IPS DF 4.7 (cell line): ENCODE measurements at regions not wholly inside any gene's neighbourhood (a gene's known extent, or its start where the extent isn't known, plus 50 kb on each side); places are given as distances from the start of the nearest gene placed in this dataset.

Experiments
- DNase-seq: peaks from one replicate; pipeline ENCODE4 v3.0.0-alpha.2; 2013; ENCODE audit warnings: low spot score; ENCODE audit errors: extremely low read depth

DNA sequence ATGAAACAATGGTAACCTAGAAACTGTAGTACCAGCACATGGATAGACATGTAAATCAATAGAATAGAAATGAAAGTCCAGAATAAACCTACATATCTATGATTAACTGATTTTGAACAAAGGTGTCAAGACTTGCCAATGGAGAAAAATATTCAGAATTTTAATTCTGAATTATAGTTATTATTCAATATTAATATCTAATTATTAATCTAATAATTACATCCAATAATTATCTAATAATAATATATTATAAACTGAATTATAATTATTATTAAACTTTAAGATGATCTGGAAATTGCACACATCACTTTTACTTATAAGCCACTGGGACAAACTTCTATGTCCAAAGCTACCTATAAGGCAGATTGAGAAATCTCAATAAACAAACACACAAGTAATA, 1365.2 kb upstream of the ADGRL3 start:
- no peak for DNase-seq

- DNase-seq = no peak
These were observed 1362.4 kb upstream of the ADGRL3 start for GRCh38 chr4:59837751-59838150.

GRCh38 chr4:59838236-59838635, 1361.9 kb upstream of the ADGRL3 start:
- no peak for DNase-seq

DNA sequence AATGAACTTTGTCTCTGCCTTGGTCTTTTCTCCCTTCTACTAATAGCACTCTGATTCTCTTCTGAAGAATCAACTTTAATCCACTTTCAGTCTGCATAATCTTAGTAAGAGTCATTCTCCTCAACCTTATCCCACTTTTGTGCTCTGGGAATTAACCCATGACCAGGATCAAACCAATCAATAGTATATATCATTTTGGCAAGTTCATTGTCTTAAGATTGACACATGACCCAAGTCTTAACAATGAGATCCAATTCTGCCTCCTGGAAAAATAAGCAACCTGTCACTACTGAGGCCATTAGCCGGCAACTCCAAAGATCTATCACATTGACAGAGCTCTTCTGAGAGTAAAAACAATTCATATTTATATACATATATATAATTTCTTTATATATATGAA, 1358.4 kb upstream of the ADGRL3 start:
- DNase-seq = no peak

DNA sequence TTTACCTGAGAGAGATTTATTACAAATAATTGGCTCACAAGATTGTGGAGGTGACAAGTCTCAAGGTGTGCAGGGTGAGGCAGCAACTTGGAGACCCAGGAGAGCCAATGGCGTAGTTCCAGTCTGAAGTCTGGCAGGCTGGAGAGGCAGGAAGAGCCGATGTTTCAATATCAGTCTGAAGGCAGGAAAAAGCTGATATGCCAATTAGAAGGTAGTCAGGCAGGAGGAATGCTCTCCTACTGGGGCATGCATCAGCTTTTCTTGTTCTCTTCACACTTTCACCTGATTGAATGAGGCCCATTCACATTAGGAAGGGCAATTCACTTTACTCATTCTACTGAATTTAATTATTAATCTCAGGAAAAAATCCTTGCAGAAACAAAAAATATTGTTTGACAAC, 1351.7 kb upstream of the ADGRL3 start:
- peak; percentile 11 for DNase-seq

GRCh38 chr4:59855630-59856352, 1344.3 kb upstream of the ADGRL3 start:
- no peak for DNase-seq

GRCh38 chr4:59869056-59869455, 1331.1 kb upstream of the ADGRL3 start:
- DNase-seq = no peak

GRCh38 chr4:59869559-59869958, 1330.6 kb upstream of the ADGRL3 start:
- no peak for DNase-seq

GRCh38 chr4:59881632-59882031, 1318.5 kb upstream of the ADGRL3 start:
- no peak for DNase-seq

- DNase-seq = peak; percentile 7
These were observed 1295.8 kb upstream of the ADGRL3 start for GRCh38 chr4:59904331-59904730.

- peak; percentile 7 for DNase-seq
These were observed 1279.7 kb upstream of the ADGRL3 start for GRCh38 chr4:59920416-59920815.

- no peak for DNase-seq
These were observed 1274.8 kb upstream of the ADGRL3 start for GRCh38 chr4:59925290-59925689.

- DNase-seq = no peak
These were observed 1263.6 kb upstream of the ADGRL3 start for GRCh38 chr4:59936566-59936965.

DNA sequence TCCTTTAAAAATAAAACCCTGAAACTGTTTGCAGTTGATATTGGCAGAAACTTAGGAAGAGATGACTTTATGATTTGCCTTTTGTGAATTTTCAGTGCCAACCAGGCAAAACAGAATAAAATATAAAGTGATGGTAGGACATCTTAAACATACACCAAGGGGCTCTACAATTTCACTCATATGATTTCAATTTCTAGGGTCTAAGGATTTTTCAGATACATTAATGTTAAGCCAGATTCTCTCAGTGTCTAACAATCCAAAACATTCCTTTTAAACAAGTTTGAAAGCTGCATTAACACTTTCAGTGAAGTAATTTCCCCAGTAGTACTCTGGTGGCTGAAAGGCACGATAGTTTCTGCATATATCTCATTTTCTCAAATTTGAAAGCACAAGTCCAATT, 1262.0 kb upstream of the ADGRL3 start:
- DNase-seq = no peak

- no peak for DNase-seq
These were observed 1254.8 kb upstream of the ADGRL3 start for GRCh38 chr4:59945277-59945676.

DNA sequence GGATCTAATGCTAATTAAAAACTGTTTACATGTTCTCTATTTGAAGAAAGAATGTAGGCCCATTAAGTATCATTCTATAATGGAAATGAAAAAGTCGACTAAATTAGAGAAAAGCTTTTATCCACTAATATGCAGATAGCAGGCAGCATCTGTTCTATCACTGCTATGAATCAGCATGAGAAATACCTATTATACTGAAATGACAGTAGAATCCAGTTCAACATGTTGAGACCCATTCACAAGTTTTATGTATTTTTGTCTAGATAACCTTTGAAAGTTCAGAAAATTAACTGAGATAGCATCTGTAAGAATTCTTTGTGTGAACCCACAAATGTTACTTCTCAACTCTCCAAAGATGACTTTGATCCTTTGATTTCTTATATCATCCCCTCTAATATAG, 1254.4 kb upstream of the ADGRL3 start:
- no peak for DNase-seq

DNA sequence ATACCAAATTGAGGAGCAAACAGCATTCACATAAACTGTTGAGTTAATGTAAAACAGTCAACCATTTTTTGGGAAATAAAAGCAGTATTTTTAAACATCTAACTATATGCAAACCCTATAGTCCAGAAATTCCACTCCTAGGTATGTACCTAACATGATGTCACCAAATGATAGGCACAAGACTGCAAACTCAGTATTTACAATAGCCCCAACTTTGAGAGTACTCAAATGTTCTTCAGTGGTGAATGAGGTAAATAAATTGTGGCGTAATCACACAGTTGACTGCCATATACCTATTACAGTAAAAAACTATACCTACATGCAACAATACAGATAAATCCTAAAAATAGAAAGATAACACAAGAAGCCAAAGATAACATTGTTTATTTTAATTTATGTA, 1243.8 kb upstream of the ADGRL3 start:
- DNase-seq = no peak

DNA sequence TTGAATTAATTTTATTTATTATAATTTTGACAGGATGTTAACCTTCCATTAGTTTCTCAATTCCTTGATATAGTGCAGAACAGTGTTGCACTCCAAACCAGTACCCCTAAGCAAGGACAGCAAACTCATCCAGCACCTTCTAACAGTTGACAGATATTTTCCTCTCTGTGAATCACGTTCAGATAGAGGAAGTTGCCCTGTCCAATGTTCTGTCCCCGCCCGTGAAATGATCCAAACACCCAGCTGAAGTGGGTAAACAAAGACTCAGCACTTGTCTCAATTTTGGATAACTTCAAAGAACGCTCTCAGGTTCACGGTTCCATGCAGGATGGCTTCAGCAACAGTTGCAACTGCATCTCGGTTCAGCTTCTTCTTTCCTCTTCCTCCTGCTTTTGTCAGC, 1240.0 kb upstream of the ADGRL3 start:
- DNase-seq = no peak

- no peak for DNase-seq
These were observed 1233.4 kb upstream of the ADGRL3 start for GRCh38 chr4:59966758-59967157.

GRCh38 chr4:59968796-59969195, 1231.3 kb upstream of the ADGRL3 start:
- no peak for DNase-seq

DNA sequence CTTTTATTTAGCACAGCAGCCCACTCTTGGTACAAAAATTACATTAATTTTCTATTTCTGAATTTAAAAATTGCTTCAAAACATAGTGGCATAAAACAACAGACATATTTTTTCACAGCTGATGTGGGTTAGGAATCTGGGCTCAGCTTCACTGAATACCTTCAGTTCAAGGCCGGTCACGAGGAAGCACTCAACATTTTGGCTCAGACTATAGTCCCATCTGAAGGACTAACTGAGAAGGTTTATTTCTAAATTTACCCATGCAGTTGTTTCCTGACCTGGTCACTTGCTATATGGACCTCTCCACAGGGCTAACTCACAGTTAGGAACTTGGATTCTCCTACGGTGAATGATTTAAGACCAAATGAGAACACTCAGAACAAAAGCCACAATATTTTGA, 1230.2 kb upstream of the ADGRL3 start:
- no peak for DNase-seq

- no peak for DNase-seq
These were observed 1228.2 kb upstream of the ADGRL3 start for GRCh38 chr4:59971952-59972351.

DNA sequence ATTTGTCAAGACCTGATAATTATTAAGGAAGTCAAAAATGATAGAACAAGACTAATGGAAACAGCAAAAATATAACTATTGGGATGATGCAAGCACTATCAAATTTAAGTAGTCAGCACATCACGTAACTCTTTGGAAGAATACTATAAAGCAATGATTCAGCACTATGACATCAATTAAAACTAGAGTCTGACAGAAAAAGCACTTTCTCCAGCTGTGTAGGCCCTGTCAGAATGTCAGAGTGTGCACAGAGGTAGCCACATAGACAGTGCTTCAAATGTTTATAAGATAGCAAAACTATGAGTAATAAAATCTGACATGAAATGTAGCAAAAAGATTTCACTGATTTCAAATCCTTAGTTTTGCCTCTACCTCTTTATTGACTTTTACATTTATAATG, 1226.6 kb upstream of the ADGRL3 start:
- no peak for DNase-seq

GRCh38 chr4:59979061-59979460, 1221.1 kb upstream of the ADGRL3 start:
- no peak for DNase-seq
